SK-N-SH (cell line): ENCODE measurements at regions not wholly inside any gene's neighbourhood (a gene's known extent, or its start where the extent isn't known, plus 50 kb on each side); places are given as distances from the start of the nearest gene placed in this dataset.

ENCODE experiments used
- CTCF ChIA-PET: fragments of 300-600, 350-600 bp; formaldehyde crosslinking; extraction: SDS; loops from one replicate; lab custom pipeline; 2021; lab: Yijun Ruan, JAX
- POLR2A ChIA-PET: fragments of 350-600 bp; sonication (Branson Sonifier 250); formaldehyde crosslinking; extraction: SDS; loops from one replicate; lab custom pipeline; 2020; ENCODE audit warnings: antibody characterized with exemption, inconsistent platforms; lab: Yijun Ruan, JAX
- DNase-seq: peaks from one replicate; pipeline ENCODE4 v3.0.0; 2012
- H2AFZ ChIP-seq: fragments of 200-600 bp; sonication (generic); 2 replicates; pipeline ENCODE4 v1.8.1; 2016; ENCODE audit warnings: antibody characterized with exemption, mild to moderate bottlenecking, low read depth
- H3F3A ChIP-seq: fragments of 200-600 bp; sonication (generic); replicated peaks from 2 replicates; pipeline ENCODE3; 2016; ENCODE audit warnings: antibody characterized with exemption, mild to moderate bottlenecking; ENCODE audit not compliant: insufficient read depth
- H3K27ac ChIP-seq, 2 experiments: fragments of 200-500 bp in 1 of 2; fragments of 200-600 bp in 1 of 2; sonication (Bioruptor generic) in 1 of 2; sonication (generic), shearing (Covaris generic) in 1 of 2; 2 replicates each; pipeline versions ENCODE4 v1.5.1 to v1.6.1; 2014 to 2016; ENCODE audit warnings: low read depth in 2 of 2, inconsistent platforms in 1 of 2, low read length in 1 of 2, mild to moderate bottlenecking in 1 of 2, mixed read lengths in 1 of 2
- H3K27me3 ChIP-seq: fragments of 200-600 bp; sonication (generic), shearing (Covaris generic); 2 replicates; pipeline ENCODE4 v1.6.1; 2016; ENCODE audit warnings: mixed run types; ENCODE audit not compliant: insufficient read depth
- H3K36me3 ChIP-seq, 2 experiments: fragments of 200-500 bp in 1 of 2; fragments of 200-600 bp in 1 of 2; sonication (Bioruptor generic) in 1 of 2; sonication (generic) in 1 of 2; replicated peaks in 1 of 2; 2 replicates each; pipeline versions ENCODE3 to v1.5.1; 2014 to 2016; ENCODE audit warnings: low read length in 1 of 2, mild to moderate bottlenecking in 1 of 2; ENCODE audit not compliant: insufficient read depth in 2 of 2, control insufficient read depth in 1 of 2
- H3K4me1 ChIP-seq, 2 experiments: fragments of 200-500 bp in 1 of 2; fragments of 200-600 bp in 1 of 2; sonication (Bioruptor generic) in 1 of 2; sonication (generic), shearing (Covaris generic) in 1 of 2; 2 replicates each; pipeline versions ENCODE4 v1.5.1 to v1.6.1; 2014 to 2016; ENCODE audit warnings: low read depth in 1 of 2, low read length in 1 of 2, mixed run types in 1 of 2; ENCODE audit not compliant: insufficient read depth in 2 of 2, control insufficient read depth in 1 of 2
- H3K4me2 ChIP-seq: fragments of 200-600 bp; sonication (generic), shearing (Covaris generic); 2 replicates; pipeline ENCODE4 v1.6.1; 2017; ENCODE audit warnings: mixed run types
- H3K4me3 ChIP-seq, 2 experiments: fragments of 200-500 bp in 1 of 2; fragments of 200-600 bp in 1 of 2; sonication (Bioruptor generic) in 1 of 2; sonication (generic), shearing (Covaris generic) in 1 of 2; 2 replicates each; pipeline versions ENCODE4 v1.5.1 to v1.8.1; 2014 to 2016; ENCODE audit warnings: low read depth in 2 of 2, inconsistent platforms in 1 of 2, low read length in 1 of 2, mild to moderate bottlenecking in 1 of 2, mixed read lengths in 1 of 2, moderate library complexity in 1 of 2
- H3K79me2 ChIP-seq: fragments of 200-600 bp; sonication (generic); 2 replicates; pipeline ENCODE4 v1.8.1; 2017; ENCODE audit warnings: mild to moderate bottlenecking; ENCODE audit not compliant: insufficient read depth
- H3K9ac ChIP-seq: fragments of 200-600 bp; sonication (generic); 2 replicates; pipeline ENCODE4 v1.6.1; 2017; ENCODE audit warnings: mixed run types
- H3K9me2 ChIP-seq: fragments of 200-600 bp; sonication (generic); 2 replicates; pipeline ENCODE4 v1.6.1; 2017; ENCODE audit warnings: mixed run types
- H3K9me3 ChIP-seq: fragments of 200-600 bp; sonication (generic); 2 replicates; pipeline ENCODE4 v1.6.1; 2017; ENCODE audit warnings: mixed run types, mild to moderate bottlenecking, moderate library complexity
- H4K20me1 ChIP-seq: fragments of 200-600 bp; sonication (generic); 2 replicates; pipeline ENCODE4 v1.6.1; 2017; ENCODE audit warnings: mild to moderate bottlenecking, mixed run types; ENCODE audit not compliant: insufficient read depth
- EP300 ChIP-seq, 2 experiments: IDR thresholded peaks; 2 replicates each; pipeline versions ENCODE4 v1.4.0 to v1.6.1; 2012; ENCODE audit warnings: borderline replicate concordance in 1 of 2, low read depth in 1 of 2, low read length in 1 of 2
- EZH2phosphoT487 ChIP-seq: fragments of 200-600 bp; sonication (generic); IDR thresholded peaks from 2 replicates; pipeline ENCODE4 v1.6.1; 2017; ENCODE audit warnings: low read depth, mixed run types, mild to moderate bottlenecking, antibody characterized with exemption, moderate library complexity, borderline replicate concordance
- FOXJ3 ChIP-seq: sonication (generic); formaldehyde crosslinking; IDR thresholded peaks from 2 replicates; pipeline ENCODE4 v1.5.1; 2020; ENCODE audit warnings: mild to moderate bottlenecking, missing genetic modification reagents
- FOXM1 ChIP-seq: IDR thresholded peaks from 2 replicates; pipeline ENCODE4 v1.4.0; 2012; ENCODE audit warnings: low read depth, mild to moderate bottlenecking
- GABPA ChIP-seq: IDR thresholded peaks from 2 replicates; pipeline ENCODE4 v1.4.0; 2012; ENCODE audit warnings: low read depth, mild to moderate bottlenecking
- GATA2 ChIP-seq: sonication (generic); formaldehyde crosslinking; IDR thresholded peaks from 2 replicates; pipeline ENCODE4 v1.5.0; 2020; ENCODE audit warnings: mild to moderate bottlenecking, missing genetic modification reagents
- IRF3 ChIP-seq: fragments of 150-350 bp; IDR thresholded peaks from 2 replicates; pipeline ENCODE4 v1.6.1; 2016; ENCODE audit warnings: mild to moderate bottlenecking, low read depth, low read length
- JUND ChIP-seq: IDR thresholded peaks from 2 replicates; pipeline ENCODE4 v1.4.0; 2012
- MEF2A ChIP-seq: IDR thresholded peaks from 2 replicates; pipeline ENCODE4 v1.4.0; 2012; ENCODE audit warnings: low read depth, borderline replicate concordance
- NFIC ChIP-seq: IDR thresholded peaks from 2 replicates; pipeline ENCODE4 v1.4.0; 2012; ENCODE audit warnings: borderline replicate concordance
- NRF1 ChIP-seq: IDR thresholded peaks from 2 replicates; pipeline ENCODE4 v1.6.1; 2012; ENCODE audit warnings: low read depth, mild to moderate bottlenecking, low read length
- PBX3 ChIP-seq: IDR thresholded peaks from 2 replicates; pipeline ENCODE4; 2012
- POLR2AphosphoS5 ChIP-seq: IDR thresholded peaks from 2 replicates; pipeline ENCODE4 v1.6.1; 2012; ENCODE audit warnings: low read depth, low read length
- RAD21 ChIP-seq: IDR thresholded peaks from 2 replicates; pipeline ENCODE4 v1.6.1; 2012; ENCODE audit warnings: mild to moderate bottlenecking, low read length
- RCOR1 ChIP-seq: fragments of 150-350 bp; IDR thresholded peaks from 2 replicates; pipeline ENCODE4 v1.6.1; 2017; ENCODE audit warnings: antibody characterized with exemption, low read length
- RXRA ChIP-seq: IDR thresholded peaks from 2 replicates; pipeline ENCODE4 v1.4.0; 2012; ENCODE audit warnings: low read depth, mild to moderate bottlenecking, borderline replicate concordance
- SIN3A ChIP-seq: IDR thresholded peaks from 2 replicates; pipeline ENCODE4 v1.6.1; 2012; ENCODE audit warnings: low read depth, mild to moderate bottlenecking, low read length, moderate library complexity, borderline replicate concordance
- SMC3 ChIP-seq: IDR thresholded peaks from 2 replicates; pipeline ENCODE4 v1.6.1; 2012; ENCODE audit warnings: low read depth, low read length, improper control_type of control experiment
- TAF1 ChIP-seq: IDR thresholded peaks from 2 replicates; pipeline ENCODE4 v1.6.1; 2012; ENCODE audit warnings: low read depth, mild to moderate bottlenecking, low read length, moderate library complexity, borderline replicate concordance
- TCF12 ChIP-seq: IDR thresholded peaks from 2 replicates; pipeline ENCODE4 v1.4.0; 2012
- TEAD4 ChIP-seq: IDR thresholded peaks from 2 replicates; pipeline ENCODE4 v1.4.0; 2012; ENCODE audit warnings: mild to moderate bottlenecking, borderline replicate concordance; ENCODE audit not compliant: insufficient read depth
- USF2 ChIP-seq: fragments of 150-350 bp; IDR thresholded peaks from 2 replicates; pipeline ENCODE4 v1.6.1; 2017; ENCODE audit warnings: antibody characterized with exemption, low read length, low read depth, borderline replicate concordance
- YY1 ChIP-seq: IDR thresholded peaks from 2 replicates; pipeline ENCODE4 v1.4.0; 2012; ENCODE audit warnings: low read depth, mild to moderate bottlenecking
- WGBS: methylation state at CpG from one replicate; pipeline ENCODE4 v1.1.6; 2017; ENCODE audit warnings: low lambda C conversion rate; 5-methylcytosine and 5-hydroxymethylcytosine counted together
- TF ChIP-seq, protein P1 (sequence below): IDR thresholded peaks from 2 replicates; pipeline ENCODE4 v1.4.0; 2012; ENCODE audit warnings: low read depth

GRCh38 chr10:9262770-9263169, 1208.3 kb downstream of the GATA3 start:
- no peaks in the 10 kb centered on the region for H3K9me3 ChIP-seq
- 20% methylated on average over 1 of the region's 1 CpG for WGBS
- H3K9me2 ChIP-seq = no peaks in the 10 kb centered on the region
- no peaks in the 10 kb centered on the region for H3K79me2 ChIP-seq
- H3K27ac ChIP-seq = peak overlapping the region in 1 of 2 experiments; percentile 16; a peak in 2 of 4 replicates
- no peak overlapping the region for H3K4me3 ChIP-seq
- no peaks in the 10 kb centered on the region for H3K36me3 ChIP-seq
- no peak overlapping the region for H3K4me2 ChIP-seq
- CTCF ChIA-PET = interaction anchor here (0.9 to 1.7 kb wide), 3 partner anchors 9 to 53 kb away, joined by 3 to 4 read pairs (median 4); no protein-coding TSS in a partner anchor
- no peak overlapping the region for H2AFZ ChIP-seq
- no peaks in the 10 kb centered on the region for H3K27me3 ChIP-seq
- POLR2A ChIA-PET = no interaction called here
- TF ChIP-seq NRF1 = no peak
- TF ChIP-seq SIN3A = no peak
- TF ChIP-seq TCF12 = peak; percentile 41; the same call in 1 of the 2 replicates
- no peak for TF ChIP-seq RAD21
- TF ChIP-seq GATA2 (CRISPR knock-in tag) = peak; percentile 76
- no peak for TF ChIP-seq TEAD4
- no peak for TF ChIP-seq YY1
- no peak for TF ChIP-seq PBX3
- no peak for TF ChIP-seq USF2
- no peak for TF ChIP-seq RCOR1
- TF ChIP-seq RXRA = no peak
- TF ChIP-seq EP300 (IDR thresholded peaks at IDR 0.05; ENCODE audit: borderline replicate concordance in 1 of 2, low read depth in 1 of 2, low read length in 1 of 2) = no peak
- TF ChIP-seq, protein P1, sequence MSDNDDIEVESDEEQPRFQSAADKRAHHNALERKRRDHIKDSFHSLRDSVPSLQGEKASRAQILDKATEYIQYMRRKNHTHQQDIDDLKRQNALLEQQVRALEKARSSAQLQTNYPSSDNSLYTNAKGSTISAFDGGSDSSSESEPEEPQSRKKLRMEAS = no peak
- TF ChIP-seq, all 33 proteins: peak for 2
- DNase-seq = no peak
- Histone ChIP-seq H3F3A (peaks cover 5% of the 10 kb centered on the region), H3K9ac (no peak overlapping the region), H4K20me1 (no peaks in the 10 kb centered on the region), H3K4me1 (peaks cover 0 to 4% of the 10 kb centered on the region in 2 experiments; a peak in 1 of 4 replicates)

- H3K27ac ChIP-seq = no peak overlapping the region
- no peak overlapping the region for H3K9ac ChIP-seq
- POLR2A ChIA-PET = no interaction called here
- H3K9me2 ChIP-seq = no peaks in the 10 kb centered on the region
- no peak overlapping the region for H3K4me3 ChIP-seq
- H3K4me1 ChIP-seq = no peaks in the 10 kb centered on the region; a peak in 1 of 4 replicates
- no peak overlapping the region for H3K4me2 ChIP-seq
- H3K79me2 ChIP-seq = no peaks in the 10 kb centered on the region
- no peak for DNase-seq
- CTCF ChIA-PET = no interaction called here
- 80% methylated on average over 5 of the region's 5 CpGs for WGBS
- H4K20me1 ChIP-seq = no peaks in the 10 kb centered on the region
- no peaks in the 10 kb centered on the region for H3K9me3 ChIP-seq
- H3K27me3 ChIP-seq = no peaks in the 10 kb centered on the region
- no peak for TF ChIP-seq RCOR1
- TF ChIP-seq RXRA = no peak
- no peak for TF ChIP-seq GATA2 (CRISPR knock-in tag)
- TF ChIP-seq GABPA = no peak
- TF ChIP-seq JUND = no peak
- no peak for TF ChIP-seq MEF2A
- no peak for TF ChIP-seq YY1
- TF ChIP-seq FOXM1 = no peak
- no peak for TF ChIP-seq POLR2AphosphoS5
- no peak for TF ChIP-seq EZH2phosphoT487
- no peak for TF ChIP-seq RAD21
- no peak for TF ChIP-seq USF2
- no peak for TF ChIP-seq NFIC
- TF ChIP-seq IRF3 = no peak
- TF ChIP-seq SMC3 = no peak
- no peak for TF ChIP-seq FOXJ3 (CRISPR knock-in tag)
- TF ChIP-seq SIN3A = no peak
- no peak for TF ChIP-seq TAF1
- H3F3A ChIP-seq = peaks cover 5% of the 10 kb centered on the region
- no peaks in the 10 kb centered on the region for H3K36me3 ChIP-seq
- H2AFZ ChIP-seq = no peak overlapping the region
These were observed 1213.7 kb downstream of the GATA3 start for GRCh38 chr10:9268176-9268575.
